Fibroblast of peridontal ligament (primary cell): ENCODE measurements at regions not wholly inside any gene's neighbourhood (a gene's known extent, or its start where the extent isn't known, plus 50 kb on each side); places are given as distances from the start of the nearest gene placed in this dataset.
A peak's percentile ranks its signal among the peaks of the same experiment; 100 is the strongest.

Experiments used
- DNase-seq: peaks from one replicate; pipeline ENCODE4 v3.0.0-alpha.2; 2010; ENCODE audit errors: extremely low read depth

GRCh38 chr3:28738425-28738824 is 389.8 kb upstream of the AZI2 start:
- DNase-seq: no peak

- DNase-seq: no peak
Measured at GRCh38 chr3:28739647-28740046, 391.0 kb upstream of the AZI2 start.

GRCh38 chr3:28743271-28743670 is 394.6 kb upstream of the AZI2 start:
- DNase-seq: no peak

GRCh38 chr3:28743831-28744230 is 395.2 kb upstream of the AZI2 start:
- no peak for DNase-seq

- no peak for DNase-seq
Measured at GRCh38 chr3:28745436-28745835, 396.8 kb upstream of the AZI2 start.

- no peak for DNase-seq
Measured at GRCh38 chr3:28745916-28746617, 397.4 kb upstream of the AZI2 start.

GRCh38 chr3:28746990-28747389 is 398.4 kb upstream of the AZI2 start:
- DNase-seq: no peak

GRCh38 chr3:28751864-28752263 is 403.2 kb upstream of the AZI2 start:
- no peak for DNase-seq

GRCh38 chr3:28752290-28752689 is 403.7 kb upstream of the AZI2 start:
- no peak for DNase-seq

GRCh38 chr3:28756056-28756455 is 407.4 kb upstream of the AZI2 start:
- DNase-seq: no peak

- no peak for DNase-seq
Measured at GRCh38 chr3:28758115-28758514, 409.5 kb upstream of the AZI2 start.

- DNase-seq: no peak
Measured at GRCh38 chr3:28761375-28761774, 412.8 kb upstream of the AZI2 start.

GRCh38 chr3:28765194-28765593 is 416.6 kb upstream of the AZI2 start:
- DNase-seq: no peak

- no peak for DNase-seq
Measured at GRCh38 chr3:28768439-28768838, 419.8 kb upstream of the AZI2 start.

- DNase-seq: no peak
Measured at GRCh38 chr3:28777806-28778475, 429.3 kb upstream of the AZI2 start.

- DNase-seq: no peak
Measured at GRCh38 chr3:28780480-28780879, 431.9 kb upstream of the AZI2 start.

- DNase-seq: no peak
Measured at GRCh38 chr3:28781053-28781452, 432.4 kb upstream of the AZI2 start.

GRCh38 chr3:28786446-28786845 is 437.8 kb upstream of the AZI2 start:
- DNase-seq: no peak

GRCh38 chr3:28788571-28788970 is 439.9 kb upstream of the AZI2 start:
- no peak for DNase-seq

GRCh38 chr3:28791713-28792255 is 443.2 kb upstream of the AZI2 start:
- peak; percentile 6 for DNase-seq

GRCh38 chr3:28792604-28793003 is 444.0 kb upstream of the AZI2 start:
- DNase-seq: no peak

- DNase-seq: peak; percentile 1
Measured at GRCh38 chr3:28799084-28799483, 450.5 kb upstream of the AZI2 start.

- no peak for DNase-seq
Measured at GRCh38 chr3:28800203-28800602, 451.6 kb upstream of the AZI2 start.
